Neural progenitor cell (in vitro differentiated cells): ENCODE measurements at regions not wholly inside any gene's neighbourhood (a gene's known extent, or its start where the extent isn't known, plus 50 kb on each side); places are given as distances from the start of the nearest gene placed in this dataset.

Source experiments
- CTCF ChIP-seq: fragments of 200-600 bp; sonication (generic); IDR thresholded peaks from 2 replicates; pipeline ENCODE4 v1.5.1; 2017; ENCODE audit warnings: antibody characterized with exemption, mild to moderate bottlenecking
- EZH2 ChIP-seq: fragments of 200-600 bp; sonication (generic); IDR thresholded peaks from 2 replicates; pipeline ENCODE4 v1.6.1; 2017; ENCODE audit warnings: antibody characterized with exemption, mild to moderate bottlenecking, moderate library complexity

GRCh38 chr17:51455211-51455610 lies 194.9 kb downstream of the UTP18 start:
- no peak for TF ChIP-seq CTCF
- TF ChIP-seq EZH2 = no peak
